SU-DHL-6 (cell line): ENCODE measurements at regions not wholly inside any gene's neighbourhood (a gene's known extent, or its start where the extent isn't known, plus 50 kb on each side); places are given as distances from the start of the nearest gene placed in this dataset.

Experiments
- CTCF ChIP-seq: fragments of 200-600 bp; sonication (generic); IDR thresholded peaks from one replicate; pipeline ENCODE4 v1.5.1; 2017; ENCODE audit warnings: antibody characterized with exemption, mild to moderate bottlenecking, low read length, moderate library complexity; ENCODE audit not compliant: insufficient read depth, poor library complexity, severe bottlenecking
- EZH2phosphoT487 ChIP-seq: fragments of 200-600 bp; sonication (generic), shearing (Covaris generic); conservative IDR thresholded peaks from 2 replicates; pipeline ENCODE4 v1.6.1; 2018; ENCODE audit warnings: mild to moderate bottlenecking, antibody characterized with exemption, low read length, moderate library complexity, mixed read lengths

DNA sequence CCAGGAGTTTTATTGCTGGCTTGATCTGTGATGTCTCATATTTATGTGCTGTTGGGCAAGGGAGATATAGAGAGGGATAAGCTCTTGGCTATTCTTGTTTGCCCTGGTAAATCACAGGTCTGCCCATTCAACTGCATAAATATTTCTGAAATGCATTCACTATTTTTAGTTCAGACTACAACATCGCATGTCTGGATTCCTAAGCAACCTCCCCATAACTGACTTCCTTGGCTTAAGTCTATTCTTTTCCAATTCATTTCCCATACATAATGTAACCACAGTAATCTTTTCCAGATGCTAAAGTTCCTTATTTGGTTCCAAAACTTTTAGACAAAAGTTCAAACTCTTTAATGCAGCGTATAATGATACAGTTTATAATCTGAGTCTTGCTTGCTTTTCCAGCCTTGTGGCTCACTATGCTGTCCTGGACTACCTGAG is 321.4 kb upstream of the ACTBL2 start:
- TF ChIP-seq CTCF (no peak), EZH2phosphoT487 (no peak)
